NCI-H526 treated with DMSO at 0.1 percent for 48 hours (cell line): ENCODE measurements at regions not wholly inside any gene's neighbourhood (a gene's known extent, or its start where the extent isn't known, plus 50 kb on each side); places are given as distances from the start of the nearest gene placed in this dataset.
"Not testable (repeated sequence)": the region's sequence is repeated elsewhere in the genome, so short reads cannot be mapped to it uniquely, and the experiment has no call there.

Experiments
- DNase-seq: peaks from one replicate; lab custom pipeline; 2025; lab: John Stamatoyannopoulos, UW

- peak; percentile 7 for DNase-seq
Measured at GRCh38 chr2:58502931-58503330, 261.8 kb upstream of the FANCL start.

- DNase-seq: no peak
Measured at GRCh38 chr2:58501371-58502160, 260.4 kb upstream of the FANCL start.

- DNase-seq: no peak
Measured at GRCh38 chr2:58497168-58497567, 256.0 kb upstream of the FANCL start.

DNA sequence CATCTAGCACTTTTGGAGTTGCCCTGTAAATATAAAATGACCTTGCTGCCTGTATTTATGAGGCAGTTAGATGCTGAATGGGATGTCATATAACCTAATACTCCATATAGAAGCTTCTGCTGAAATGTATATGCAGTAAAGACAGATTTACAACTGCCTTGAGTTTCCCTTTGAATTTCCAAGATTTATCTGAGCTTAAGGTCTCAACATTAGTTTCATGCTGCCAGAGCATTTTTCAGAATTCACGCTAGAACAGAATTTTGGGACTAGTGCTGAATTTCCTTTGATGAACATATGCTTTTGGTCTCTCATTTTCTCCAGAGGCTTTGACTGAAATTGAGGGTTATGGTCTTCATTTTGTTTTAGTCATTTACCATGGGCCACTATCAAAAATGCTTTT lies 254.7 kb upstream of the FANCL start:
- DNase-seq: no peak

DNA sequence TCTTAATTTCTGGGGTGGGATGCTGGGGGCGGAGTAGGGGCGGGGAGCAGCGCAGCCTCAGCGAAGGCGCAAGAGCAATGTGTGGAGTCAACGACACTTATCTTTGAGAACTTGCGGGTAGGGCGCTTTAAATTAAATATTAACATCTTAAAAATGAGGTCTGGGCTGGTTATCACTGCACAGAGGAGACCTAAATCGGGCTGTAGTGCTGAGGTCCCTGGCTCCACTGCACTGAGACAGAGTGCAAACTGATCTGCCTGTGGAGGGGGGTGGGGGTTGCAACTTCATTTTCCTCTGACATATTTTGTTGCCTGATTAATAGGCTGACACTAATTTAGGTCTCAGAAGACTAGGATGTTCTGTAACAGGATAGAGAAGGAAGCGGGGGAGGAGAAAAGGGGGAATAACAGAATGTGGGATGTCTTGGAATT lies 253.0 kb upstream of the FANCL start:
- no peak for DNase-seq

DNA sequence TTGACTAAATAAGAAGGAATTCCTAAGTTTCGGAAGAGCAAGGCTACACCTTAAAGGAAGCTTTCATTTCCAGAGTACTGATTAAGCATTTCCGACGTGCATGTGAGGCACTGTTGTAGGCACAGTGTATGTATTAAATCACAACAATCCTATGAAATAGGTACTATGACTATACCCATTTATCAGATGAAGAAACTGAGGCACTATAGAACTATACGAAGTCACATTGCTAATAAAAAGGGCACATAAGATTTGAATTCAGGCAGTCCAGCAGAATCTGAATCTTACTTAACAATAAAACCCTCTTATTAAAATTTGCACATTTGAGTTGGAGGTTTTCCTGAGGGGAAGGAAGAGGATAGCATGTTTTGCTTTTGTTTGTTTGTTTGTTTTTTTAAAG lies 243.5 kb upstream of the FANCL start:
- DNase-seq: no peak

- no peak for DNase-seq
Measured at GRCh38 chr2:58484221-58484620, 243.1 kb upstream of the FANCL start.

GRCh38 chr2:58483307-58483706 lies 242.2 kb upstream of the FANCL start:
- no peak for DNase-seq

GRCh38 chr2:58481670-58482069 lies 240.5 kb upstream of the FANCL start:
- no peak for DNase-seq

- no peak for DNase-seq
Measured at GRCh38 chr2:58480141-58480540, 239.0 kb upstream of the FANCL start.

DNA sequence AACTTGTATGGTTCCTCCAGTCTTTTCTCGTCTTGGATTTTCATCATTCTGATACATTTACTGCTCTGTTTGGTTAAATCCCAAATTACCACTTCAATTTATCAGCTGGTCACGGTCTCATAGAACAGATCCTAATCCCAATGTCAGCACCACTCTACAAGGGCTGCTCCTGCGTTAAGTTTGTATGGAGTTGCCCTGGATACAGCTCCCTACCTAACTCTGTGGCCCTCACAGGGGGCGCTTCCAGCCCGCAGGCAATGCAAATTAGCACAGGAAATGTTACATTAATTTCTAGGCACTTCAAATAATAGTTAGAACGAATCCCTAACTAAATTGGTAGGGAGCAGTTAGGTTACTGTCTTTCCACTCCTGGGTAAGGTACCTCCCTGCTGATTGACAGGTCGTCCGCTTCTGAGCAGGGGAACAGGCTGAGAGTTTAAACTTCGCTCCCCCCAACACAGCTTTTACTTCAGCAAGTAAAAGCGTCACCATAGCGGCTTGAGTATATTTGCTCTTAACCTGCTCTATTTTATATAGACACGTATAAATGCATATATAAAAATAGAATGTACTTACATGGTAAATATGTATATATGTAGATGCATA lies 238.5 kb upstream of the FANCL start:
- DNase-seq: no peak

- DNase-seq: no peak
Measured at GRCh38 chr2:58476556-58476955, 235.4 kb upstream of the FANCL start.

GRCh38 chr2:58475756-58476155 lies 234.6 kb upstream of the FANCL start:
- DNase-seq: no peak

- no peak for DNase-seq
Measured at GRCh38 chr2:58473165-58473564, 232.0 kb upstream of the FANCL start.

DNA sequence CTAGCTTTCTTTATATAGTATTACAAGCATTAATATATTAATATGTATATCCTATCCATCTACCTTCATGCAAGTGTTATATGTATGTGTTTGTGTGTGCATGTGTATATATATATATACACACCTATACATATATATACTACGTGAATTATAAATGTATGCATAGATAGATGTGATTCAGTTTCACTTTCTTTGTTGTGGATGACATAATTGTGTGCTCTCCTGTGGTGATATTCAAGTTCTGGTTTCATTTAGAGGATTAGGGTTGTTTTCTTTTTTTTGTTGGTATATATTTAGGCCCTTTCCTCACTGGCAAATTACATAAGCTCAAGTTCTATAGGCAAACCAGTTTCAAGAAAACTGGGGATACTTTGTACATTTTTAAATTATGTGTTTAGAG lies 225.7 kb upstream of the FANCL start:
- no peak for DNase-seq

DNA sequence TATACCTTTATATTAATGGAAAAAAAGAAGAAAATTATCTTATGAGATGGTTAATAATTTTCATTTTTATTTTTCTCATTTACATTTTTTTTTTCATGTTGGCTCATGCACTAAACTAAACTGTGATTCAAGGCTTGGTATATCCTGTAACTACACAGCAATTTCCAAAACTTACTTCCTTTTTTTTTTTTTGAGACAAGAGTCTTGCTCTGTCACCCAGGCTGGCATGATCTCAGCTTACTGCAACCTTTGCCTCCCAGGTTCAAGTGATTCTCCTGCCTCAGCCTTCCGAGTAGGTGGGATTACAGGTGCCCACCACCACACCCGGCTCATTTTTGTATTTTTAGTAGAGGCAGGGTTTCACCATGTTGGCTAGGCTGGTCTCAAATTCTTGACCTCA lies 224.9 kb upstream of the FANCL start:
- DNase-seq: not testable (repeated sequence)

DNA sequence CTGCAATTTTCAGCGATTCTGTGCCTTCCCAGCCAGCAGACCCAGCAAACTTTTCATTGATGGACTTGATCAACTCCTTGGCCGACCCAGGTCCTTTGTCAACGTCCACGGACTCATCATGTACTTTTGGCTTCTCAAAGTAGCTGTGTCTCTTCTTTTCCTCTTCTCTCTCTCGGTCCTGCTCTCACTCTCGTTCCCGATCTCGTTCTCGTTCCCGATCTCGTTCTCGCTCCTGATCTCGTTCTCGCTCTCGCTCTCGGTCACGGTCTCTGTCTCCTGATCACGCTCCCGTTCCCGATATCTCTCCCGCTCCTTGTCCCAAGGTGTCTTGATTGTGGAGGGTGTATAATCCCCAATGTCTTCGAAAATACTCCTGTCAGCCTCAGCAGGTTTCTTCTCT lies 219.5 kb upstream of the FANCL start:
- no peak for DNase-seq

DNA sequence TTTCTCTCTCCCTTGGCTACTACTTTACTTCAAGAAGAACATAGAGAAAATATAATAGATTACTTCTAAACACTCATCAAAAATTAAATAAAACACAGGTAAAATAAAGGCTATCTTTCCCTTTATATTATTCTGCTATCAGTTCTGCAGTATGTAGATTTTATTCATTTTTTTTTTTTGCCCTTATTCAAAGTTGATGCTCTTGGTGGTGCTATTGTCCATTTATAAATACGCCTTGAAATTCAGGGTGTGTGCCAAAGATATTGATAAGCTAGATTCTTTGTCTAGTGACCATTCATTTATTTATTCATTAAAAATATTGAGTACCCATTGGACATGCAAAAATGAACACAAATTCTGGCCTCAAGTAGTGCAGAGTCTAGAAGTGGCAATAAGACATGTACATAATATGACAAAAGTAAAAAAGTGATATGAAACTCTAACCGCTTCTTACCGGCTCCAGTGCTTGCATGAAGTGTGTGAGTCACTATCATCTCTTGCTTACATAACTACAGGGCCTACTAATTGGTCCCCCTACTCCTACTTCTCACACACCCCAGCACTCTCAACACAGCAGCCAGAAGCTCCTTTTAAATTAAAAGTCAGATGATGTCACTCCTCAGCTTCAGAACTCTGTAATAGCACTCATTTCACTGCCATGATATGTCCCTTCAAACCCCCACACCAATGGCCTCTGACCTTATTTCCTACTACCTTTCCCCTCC lies 208.3 kb upstream of the FANCL start:
- DNase-seq: no peak

DNA sequence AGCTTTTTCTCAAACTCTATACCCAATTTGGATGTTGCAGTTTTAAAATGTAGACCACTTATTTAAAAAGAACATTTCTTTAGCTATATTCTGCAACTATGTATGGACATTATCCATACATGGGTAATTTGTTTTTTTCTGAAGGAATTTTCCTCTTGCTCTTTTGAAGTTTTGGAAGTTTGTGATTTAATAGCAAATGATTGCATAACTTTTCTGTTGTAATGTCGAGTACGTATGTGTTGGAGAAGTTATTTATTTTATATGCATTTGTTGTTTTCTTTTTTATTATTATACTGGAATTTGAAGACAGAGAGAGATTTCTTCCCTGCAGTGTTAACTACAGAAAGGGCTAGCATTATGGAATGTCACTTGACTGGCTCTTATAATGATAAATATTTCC lies 207.7 kb upstream of the FANCL start:
- DNase-seq: no peak

- DNase-seq: peak; percentile 90
Measured at GRCh38 chr2:58448065-58448507, 207.0 kb upstream of the FANCL start.

GRCh38 chr2:58447586-58447985 lies 206.5 kb upstream of the FANCL start:
- DNase-seq: no peak

DNA sequence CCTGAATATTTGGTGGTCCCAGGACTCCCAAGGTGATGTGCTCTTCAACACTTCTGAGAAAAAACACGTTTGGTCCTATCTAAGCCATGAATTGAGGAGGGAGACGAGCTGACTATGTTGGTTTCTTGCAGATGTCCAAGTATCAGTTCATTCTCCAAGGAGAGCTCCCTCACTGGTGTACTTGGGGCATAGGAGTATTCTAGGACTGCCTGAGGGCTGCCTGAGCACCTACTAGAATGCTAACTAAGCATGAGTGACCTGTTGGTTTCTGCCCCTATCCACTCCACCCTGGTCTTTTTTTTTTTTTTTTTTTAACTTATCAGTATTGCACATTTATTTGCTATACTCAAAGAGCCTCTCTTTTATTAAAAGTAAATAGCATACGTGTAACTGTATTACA lies 200.5 kb upstream of the FANCL start:
- no peak for DNase-seq

GRCh38 chr2:58436872-58437271 lies 195.7 kb upstream of the FANCL start:
- no peak for DNase-seq
